IPS-15b (cell line): ENCODE measurements at regions not wholly inside any gene's neighbourhood (a gene's known extent, or its start where the extent isn't known, plus 50 kb on each side); places are given as distances from the start of the nearest gene placed in this dataset.
A peak's percentile ranks its signal among the peaks of the same experiment; 100 is the strongest.
"Not testable (repeated sequence)": the region's sequence is repeated elsewhere in the genome, so short reads cannot be mapped to it uniquely, and the experiment has no call there.

Experiments
- H3K27me3 ChIP-seq: one replicate; pipeline ENCODE4 v1.6.1; 2013; ENCODE audit warnings: low read length; ENCODE audit not compliant: control insufficient read depth, insufficient read depth
- H3K36me3 ChIP-seq: one replicate; pipeline ENCODE4 v1.6.1; 2013; ENCODE audit warnings: low read length; ENCODE audit not compliant: control insufficient read depth, insufficient read depth
- H3K4me1 ChIP-seq: one replicate; pipeline ENCODE4 v1.6.1; 2013; ENCODE audit warnings: mild to moderate bottlenecking, low read length; ENCODE audit not compliant: control insufficient read depth, insufficient read depth
- H3K4me3 ChIP-seq: one replicate; pipeline ENCODE4 v1.5.1; 2013; ENCODE audit warnings: low read depth, low read length
- H3K9ac ChIP-seq: one replicate; pipeline ENCODE4 v1.6.1; 2013; ENCODE audit warnings: low read depth, mild to moderate bottlenecking, low read length
- H3K9me3 ChIP-seq: one replicate; pipeline ENCODE4 v1.6.1; 2013; ENCODE audit warnings: mild to moderate bottlenecking, low read length; ENCODE audit not compliant: control insufficient read depth, insufficient read depth

- H3K4me3 ChIP-seq, H3K27me3 ChIP-seq, H3K9ac ChIP-seq, H3K36me3 ChIP-seq, H3K9me3 ChIP-seq, H3K4me1 ChIP-seq: not testable (repeated sequence)
These were observed 53.5 kb upstream of the JADE2 start for GRCh38 chr5:134471858-134472449.

GRCh38 chr5:134468921-134469400, 56.5 kb upstream of the JADE2 start:
- H3K36me3 ChIP-seq, result no peaks in the 10 kb centered on the region
- H3K27me3 ChIP-seq, result no peaks in the 10 kb centered on the region
- no peak overlapping the region for H3K9ac ChIP-seq
- peaks cover 6% of the 10 kb centered on the region for H3K4me1 ChIP-seq
- no peak overlapping the region for H3K4me3 ChIP-seq
- no peaks in the 10 kb centered on the region for H3K9me3 ChIP-seq

GRCh38 chr5:134467231-134467630, 55.5 kb upstream of the CDKN2AIPNL start:
- H3K4me3 ChIP-seq, result peak overlapping the region; percentile 87
- peaks cover 6% of the 10 kb centered on the region for H3K4me1 ChIP-seq
- no peaks in the 10 kb centered on the region for H3K36me3 ChIP-seq
- no peaks in the 10 kb centered on the region for H3K9me3 ChIP-seq
- H3K9ac ChIP-seq, result no peak overlapping the region
- H3K27me3 ChIP-seq, result no peaks in the 10 kb centered on the region

- Histone ChIP-seq H3K27me3 (no peaks in the 10 kb centered on the region), H3K4me1 (peaks cover 6% of the 10 kb centered on the region), H3K9me3 (no peaks in the 10 kb centered on the region), H3K4me3 (peak overlapping the region; percentile 87), H3K36me3 (no peaks in the 10 kb centered on the region), H3K9ac (peak overlapping the region; percentile 93)
These were observed 54.8 kb upstream of the CDKN2AIPNL start for GRCh38 chr5:134466241-134467069.

GRCh38 chr5:134465816-134466240, 54.1 kb upstream of the CDKN2AIPNL start:
- H3K36me3 ChIP-seq, result no peaks in the 10 kb centered on the region
- no peaks in the 10 kb centered on the region for H3K9me3 ChIP-seq
- peak overlapping the region; percentile 93 for H3K9ac ChIP-seq
- peaks cover 6% of the 10 kb centered on the region for H3K4me1 ChIP-seq
- peak overlapping the region; percentile 87 for H3K4me3 ChIP-seq
- H3K27me3 ChIP-seq, result no peaks in the 10 kb centered on the region

- H3K27me3 ChIP-seq, result no peaks in the 10 kb centered on the region
- no peak overlapping the region for H3K9ac ChIP-seq
- no peaks in the 10 kb centered on the region for H3K9me3 ChIP-seq
- no peaks in the 10 kb centered on the region for H3K36me3 ChIP-seq
- peak overlapping the region; percentile 30 for H3K4me3 ChIP-seq
- peaks cover 6% of the 10 kb centered on the region for H3K4me1 ChIP-seq
These were observed 53.5 kb upstream of the CDKN2AIPNL start for GRCh38 chr5:134464988-134465815.

- H3K9ac ChIP-seq, result no peak overlapping the region
- H3K9me3 ChIP-seq, result no peaks in the 10 kb centered on the region
- no peaks in the 10 kb centered on the region for H3K36me3 ChIP-seq
- H3K4me3 ChIP-seq, result no peak overlapping the region
- H3K27me3 ChIP-seq, result no peaks in the 10 kb centered on the region
- peaks cover 7% of the 10 kb centered on the region for H3K4me1 ChIP-seq
These were observed 52.5 kb upstream of the CDKN2AIPNL start for GRCh38 chr5:134463991-134464760.

- Histone ChIP-seq H3K9ac (no peak overlapping the region), H3K9me3 (no peaks in the 10 kb centered on the region), H3K4me1 (peaks cover 7% of the 10 kb centered on the region), H3K27me3 (no peaks in the 10 kb centered on the region), H3K4me3 (no peak overlapping the region), H3K36me3 (no peaks in the 10 kb centered on the region)
These were observed 51.6 kb upstream of the CDKN2AIPNL start for GRCh38 chr5:134463176-134463720.

- Histone ChIP-seq H3K9me3 (no peaks in the 10 kb centered on the region), H3K27me3 (no peaks in the 10 kb centered on the region), H3K9ac (no peak overlapping the region), H3K4me1 (peaks cover 7% of the 10 kb centered on the region), H3K4me3 (no peak overlapping the region), H3K36me3 (no peaks in the 10 kb centered on the region)
These were observed 51.1 kb upstream of the CDKN2AIPNL start for GRCh38 chr5:134462761-134463160.

GRCh38 chr5:134462047-134462575, 50.4 kb upstream of the CDKN2AIPNL start:
- Histone ChIP-seq H3K27me3 (no peaks in the 10 kb centered on the region), H3K4me1 (peaks cover 5% of the 10 kb centered on the region), H3K4me3 (no peak overlapping the region), H3K36me3 (no peaks in the 10 kb centered on the region), H3K9ac (no peak overlapping the region), H3K9me3 (no peaks in the 10 kb centered on the region)
